NCI-H146 (cell line): ENCODE measurements at regions not wholly inside any gene's neighbourhood (a gene's known extent, or its start where the extent isn't known, plus 50 kb on each side); places are given as distances from the start of the nearest gene placed in this dataset.
A peak's percentile ranks its signal among the peaks of the same experiment; 100 is the strongest.
"Not testable (repeated sequence)": the region's sequence is repeated elsewhere in the genome, so short reads cannot be mapped to it uniquely, and the experiment has no call there.

Experiments used
- DNase-seq: peaks from one replicate; lab custom pipeline; 2025; lab: John Stamatoyannopoulos, UW

GRCh38 chr6:84581494-84582259, 182.7 kb downstream of the TBX18 start:
- no peak for DNase-seq

GRCh38 chr6:84579404-84579803, 185.0 kb downstream of the TBX18 start:
- DNase-seq: no peak

- DNase-seq: no peak
These were observed 188.4 kb downstream of the TBX18 start for GRCh38 chr6:84576029-84576428.

GRCh38 chr6:84575264-84575663, 189.1 kb downstream of the TBX18 start:
- peak; percentile 88 for DNase-seq

GRCh38 chr6:84569882-84570281, 194.5 kb downstream of the TBX18 start:
- no peak for DNase-seq

- peak; percentile 18 for DNase-seq
These were observed 195.4 kb downstream of the TBX18 start for GRCh38 chr6:84568971-84569370.

- not testable (repeated sequence) for DNase-seq
These were observed 198.7 kb downstream of the TBX18 start for GRCh38 chr6:84565718-84566117.

- DNase-seq: no peak
These were observed 203.7 kb downstream of the TBX18 start for GRCh38 chr6:84560436-84561390.

- DNase-seq: no peak
These were observed 207.7 kb downstream of the TBX18 start for GRCh38 chr6:84556541-84557335.

GRCh38 chr6:84554706-84555105, 209.7 kb downstream of the TBX18 start:
- DNase-seq: no peak

GRCh38 chr6:84554074-84554473, 210.3 kb downstream of the TBX18 start:
- no peak for DNase-seq

- no peak for DNase-seq
These were observed 210.9 kb downstream of the TBX18 start for GRCh38 chr6:84553527-84553926.

- DNase-seq: no peak
These were observed 212.6 kb downstream of the TBX18 start for GRCh38 chr6:84551797-84552196.

- peak; percentile 4 for DNase-seq
These were observed 214.5 kb downstream of the TBX18 start for GRCh38 chr6:84549917-84550316.

- DNase-seq: no peak
These were observed 217.0 kb downstream of the TBX18 start for GRCh38 chr6:84547341-84547801.

- DNase-seq: peak; percentile 43
These were observed 217.9 kb downstream of the TBX18 start for GRCh38 chr6:84546427-84546914.

- DNase-seq: no peak
These were observed 225.1 kb downstream of the TBX18 start for GRCh38 chr6:84539122-84539856.

GRCh38 chr6:84536885-84537638, 227.3 kb downstream of the TBX18 start:
- no peak for DNase-seq

- no peak for DNase-seq
These were observed 236.2 kb downstream of the TBX18 start for GRCh38 chr6:84528201-84528600.

GRCh38 chr6:84526631-84527030, 237.8 kb downstream of the TBX18 start:
- no peak for DNase-seq
